Endodermal cell (in vitro differentiated cells): ENCODE measurements at regions not wholly inside any gene's neighbourhood (a gene's known extent, or its start where the extent isn't known, plus 50 kb on each side); places are given as distances from the start of the nearest gene placed in this dataset.

Experiments
- DNase-seq: peaks from one replicate; pipeline ENCODE4 v3.0.0-alpha.2; 2017
- H3K27ac ChIP-seq: 2 replicates; pipeline ENCODE4 v1.5.1; 2013; ENCODE audit warnings: mild to moderate bottlenecking, low read depth, low read length, moderate library complexity
- H3K27me3 ChIP-seq: 2 replicates; pipeline ENCODE4 v1.6.1; 2013; ENCODE audit warnings: mild to moderate bottlenecking, low read length, moderate library complexity; ENCODE audit not compliant: insufficient read depth, control insufficient read depth, poor library complexity, severe bottlenecking
- H3K36me3 ChIP-seq: 2 replicates; pipeline ENCODE4 v1.7.0; 2013; ENCODE audit warnings: mild to moderate bottlenecking, low read length, moderate library complexity; ENCODE audit not compliant: control insufficient read depth, insufficient read depth
- H3K4me1 ChIP-seq: one replicate; pipeline ENCODE4 v1.7.0; 2013; ENCODE audit warnings: low read length; ENCODE audit not compliant: control insufficient read depth, insufficient read depth
- H3K4me3 ChIP-seq: 2 replicates; pipeline ENCODE4 v1.5.1; 2013; ENCODE audit warnings: mild to moderate bottlenecking, low read length, moderate library complexity
- H3K9ac ChIP-seq: 2 replicates; pipeline ENCODE4 v1.6.1; 2013; ENCODE audit warnings: mild to moderate bottlenecking, low read length, moderate library complexity; ENCODE audit not compliant: poor library complexity, severe bottlenecking; ENCODE audit errors: extremely low read depth
- H3K9me3 ChIP-seq: 2 replicates; pipeline ENCODE4 v1.6.1; 2013; ENCODE audit warnings: mild to moderate bottlenecking, low read length, moderate library complexity; ENCODE audit not compliant: control insufficient read depth
- H3K27ac Mint-ChIP-seq: 2 replicates; pipeline ENCODE4 v1.8.0; 2020; ENCODE audit warnings: mixed read lengths
- H3K27me3 Mint-ChIP-seq: 2 replicates; pipeline ENCODE4 v1.8.0; 2021; ENCODE audit warnings: mild to moderate bottlenecking, mixed read lengths; ENCODE audit not compliant: insufficient read depth
- H3K36me3 Mint-ChIP-seq: 2 replicates; pipeline ENCODE4 v1.8.0; 2020; ENCODE audit warnings: low read depth, mixed read lengths
- H3K4me1 Mint-ChIP-seq: 2 replicates; pipeline ENCODE4 v1.8.0; 2020; ENCODE audit warnings: mixed read lengths
- H3K4me3 Mint-ChIP-seq: 2 replicates; pipeline ENCODE4 v1.8.0; 2020; ENCODE audit warnings: mild to moderate bottlenecking, moderate library complexity, mixed read lengths
- H3K9me3 Mint-ChIP-seq: 2 replicates; pipeline ENCODE4 v1.8.0; 2020; ENCODE audit warnings: mild to moderate bottlenecking, mixed read lengths
- WGBS, 2 experiments: methylation state at CpG; one replicate each; pipeline versions ENCODE4 v1.1.5 to v1.1.7; 2013; ENCODE audit warnings: missing lambda C conversion rate in 2 of 2, mixed read lengths in 1 of 2; ENCODE audit not compliant: insufficient coverage in 1 of 2, insufficient read length in 1 of 2; 5-methylcytosine and 5-hydroxymethylcytosine counted together
- TF ChIP-seq, protein P1 (sequence below): fragments of 200-600 bp; sonication (generic); conservative IDR thresholded peaks from 2 replicates; pipeline ENCODE4 v1.5.0; 2021; ENCODE audit warnings: antibody characterized with exemption, mild to moderate bottlenecking

DNA sequence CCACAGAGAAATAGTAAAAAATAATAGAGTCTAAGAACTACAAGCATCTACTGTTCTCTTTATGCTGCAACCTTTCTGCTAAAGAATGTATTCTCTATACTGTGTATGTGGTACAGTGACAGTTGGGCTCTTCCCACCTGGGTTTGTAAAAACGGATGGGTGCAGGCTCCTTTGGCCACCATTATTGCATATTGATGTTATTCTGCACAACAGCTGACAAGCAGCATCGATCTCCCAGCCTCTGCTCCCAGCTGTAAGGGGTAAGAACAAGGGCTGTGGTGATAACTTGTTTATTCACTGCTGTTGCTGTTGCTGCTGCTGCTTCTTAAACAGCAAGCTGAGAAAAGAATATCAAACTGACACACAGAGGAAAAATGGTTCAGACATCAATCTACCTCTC, 56.1 kb downstream of the KCNRG start:
- 92 to 100% methylated on average over 1 to 2 of the region's 2 CpGs for WGBS, 2 experiments
- Histone ChIP-seq H3K4me1 (no peaks in the 10 kb centered on the region), H3K27ac (no peak overlapping the region), H3K36me3 (peaks cover 52% of the 10 kb centered on the region), H3K9me3 (no peaks in the 10 kb centered on the region), H3K4me3 (no peak overlapping the region), H3K9ac (no peak overlapping the region), H3K27me3 (no peaks in the 10 kb centered on the region)
- H3K4me1 Mint-ChIP-seq = no peaks in the 10 kb centered on the region
- TF ChIP-seq, protein P1, sequence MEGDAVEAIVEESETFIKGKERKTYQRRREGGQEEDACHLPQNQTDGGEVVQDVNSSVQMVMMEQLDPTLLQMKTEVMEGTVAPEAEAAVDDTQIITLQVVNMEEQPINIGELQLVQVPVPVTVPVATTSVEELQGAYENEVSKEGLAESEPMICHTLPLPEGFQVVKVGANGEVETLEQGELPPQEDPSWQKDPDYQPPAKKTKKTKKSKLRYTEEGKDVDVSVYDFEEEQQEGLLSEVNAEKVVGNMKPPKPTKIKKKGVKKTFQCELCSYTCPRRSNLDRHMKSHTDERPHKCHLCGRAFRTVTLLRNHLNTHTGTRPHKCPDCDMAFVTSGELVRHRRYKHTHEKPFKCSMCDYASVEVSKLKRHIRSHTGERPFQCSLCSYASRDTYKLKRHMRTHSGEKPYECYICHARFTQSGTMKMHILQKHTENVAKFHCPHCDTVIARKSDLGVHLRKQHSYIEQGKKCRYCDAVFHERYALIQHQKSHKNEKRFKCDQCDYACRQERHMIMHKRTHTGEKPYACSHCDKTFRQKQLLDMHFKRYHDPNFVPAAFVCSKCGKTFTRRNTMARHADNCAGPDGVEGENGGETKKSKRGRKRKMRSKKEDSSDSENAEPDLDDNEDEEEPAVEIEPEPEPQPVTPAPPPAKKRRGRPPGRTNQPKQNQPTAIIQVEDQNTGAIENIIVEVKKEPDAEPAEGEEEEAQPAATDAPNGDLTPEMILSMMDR = no peak
- H3K27me3 Mint-ChIP-seq = no peaks in the 10 kb centered on the region
- no peak for DNase-seq
- H3K27ac Mint-ChIP-seq = no peak overlapping the region
- H3K9me3 Mint-ChIP-seq = no peaks in the 10 kb centered on the region
- peaks cover 12% of the 10 kb centered on the region for H3K36me3 Mint-ChIP-seq
- no peak overlapping the region for H3K4me3 Mint-ChIP-seq

DNA sequence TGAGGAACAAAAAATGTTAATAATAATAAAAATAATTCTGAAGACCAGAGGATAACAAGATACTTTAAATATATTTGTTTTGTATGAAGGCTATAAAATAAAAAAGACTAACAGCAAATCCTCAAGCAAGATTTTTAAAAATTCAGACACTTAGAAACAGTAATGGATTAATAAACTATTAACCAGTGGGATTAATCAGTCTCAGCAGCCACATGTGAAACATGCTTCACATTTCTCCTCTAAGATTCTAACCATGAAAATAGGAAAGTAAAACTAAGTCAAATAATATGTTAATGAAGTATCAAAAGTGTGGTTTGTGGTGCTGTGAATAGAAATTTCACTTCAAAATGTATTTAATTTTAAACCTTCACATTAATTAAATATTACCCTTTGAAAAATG, 57.4 kb downstream of the KCNRG start:
- no peaks in the 10 kb centered on the region for H3K4me1 ChIP-seq
- Mint-ChIP-seq H3K9me3 (no peaks in the 10 kb centered on the region), H3K4me3 (no peak overlapping the region), H3K27me3 (no peaks in the 10 kb centered on the region), H3K27ac (no peak overlapping the region), H3K4me1 (no peaks in the 10 kb centered on the region), H3K36me3 (peaks cover 5% of the 10 kb centered on the region)
- H3K4me3 ChIP-seq = no peak overlapping the region
- no peaks in the 10 kb centered on the region for H3K9me3 ChIP-seq
- peaks cover 45% of the 10 kb centered on the region for H3K36me3 ChIP-seq
- DNase-seq = no peak
- H3K9ac ChIP-seq = no peak overlapping the region
- no peaks in the 10 kb centered on the region for H3K27me3 ChIP-seq
- H3K27ac ChIP-seq = no peak overlapping the region
- TF ChIP-seq, protein P1 = no peak

DNA sequence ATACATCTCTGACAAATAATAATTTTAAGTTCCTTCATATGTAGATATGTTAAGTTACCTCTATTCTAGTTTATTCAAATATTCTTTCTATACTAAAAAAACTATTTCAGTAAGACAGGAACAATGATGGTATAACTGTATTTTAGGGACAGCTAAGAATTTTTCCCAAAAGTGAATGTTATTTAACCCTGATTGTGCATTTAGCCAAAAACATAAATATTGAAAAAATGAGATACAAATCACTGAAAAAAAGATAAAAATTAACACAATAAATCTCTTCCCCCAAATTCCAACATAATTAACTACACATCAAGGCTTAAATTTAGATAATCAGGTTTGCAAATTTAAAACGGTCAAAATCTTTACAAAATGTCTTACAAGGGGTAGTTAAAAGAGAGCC, 58.1 kb downstream of the KCNRG start:
- H3K4me1 ChIP-seq = no peaks in the 10 kb centered on the region
- Mint-ChIP-seq H3K27me3 (no peaks in the 10 kb centered on the region), H3K9me3 (no peaks in the 10 kb centered on the region), H3K4me3 (no peak overlapping the region), H3K36me3 (no peaks in the 10 kb centered on the region), H3K4me1 (peaks cover 3% of the 10 kb centered on the region), H3K27ac (no peak overlapping the region)
- H3K27me3 ChIP-seq = no peaks in the 10 kb centered on the region
- no peak for DNase-seq
- no peak overlapping the region for H3K27ac ChIP-seq
- H3K4me3 ChIP-seq = no peak overlapping the region
- no peaks in the 10 kb centered on the region for H3K9me3 ChIP-seq
- no peak overlapping the region for H3K9ac ChIP-seq
- peaks cover 38% of the 10 kb centered on the region for H3K36me3 ChIP-seq
- TF ChIP-seq, protein P1 = no peak
- 78% methylated on average over 1 of the region's 1 CpG; no CpG with 5 or more reads in 1 of the 2 experiments for WGBS, 2 experiments
